ENCODE measurements at regions not wholly inside any gene's neighbourhood (a gene's known extent, or its start where the extent isn't known, plus 50 kb on each side); places are given as distances from the start of the nearest gene placed in this dataset.

DNA sequence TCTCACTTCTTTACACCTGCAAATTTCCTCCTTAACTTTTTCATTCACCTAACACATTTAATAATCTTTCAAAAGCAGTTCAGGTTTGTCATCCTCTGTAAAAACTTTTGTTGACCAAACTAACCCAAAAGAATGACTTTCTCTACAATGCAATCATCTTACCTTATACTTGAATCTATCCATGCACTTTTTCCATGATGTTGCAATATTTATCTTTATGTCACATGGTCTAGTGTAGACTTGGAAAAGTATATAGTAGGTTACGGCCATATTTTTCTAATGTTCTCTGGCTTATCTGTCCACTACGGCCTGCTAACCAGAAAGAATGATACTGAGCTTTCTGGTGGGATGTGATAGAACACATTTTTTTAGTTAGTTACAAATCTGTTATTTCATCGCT lies 431.0 kb upstream of the SOX9 start:
- no peaks in the 10 kb centered on the region for H3K9me3 ChIP-seq (ENCODE audit: low read depth)

DNA sequence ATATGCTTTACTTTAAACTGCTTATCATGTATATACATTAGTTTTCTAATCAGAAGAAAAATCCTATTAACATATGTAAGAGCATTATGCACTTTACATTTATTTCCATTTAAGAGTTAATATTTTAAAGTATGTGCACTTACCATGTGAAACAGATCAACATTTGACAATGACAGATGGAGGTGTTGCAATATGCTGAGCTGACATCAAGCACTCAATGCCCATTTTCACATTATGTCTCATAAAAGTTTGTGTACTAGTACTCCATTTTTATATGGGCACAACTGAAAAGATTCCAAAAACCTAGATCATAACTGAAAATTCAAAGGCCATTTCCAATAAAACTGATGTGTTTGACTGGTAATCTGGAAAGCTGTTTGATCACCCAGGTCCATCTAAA lies 420.9 kb upstream of the SOX9 start:
- Histone ChIP-seq H3K4me1 (ENCODE audit: insufficient read depth) (no peaks in the 10 kb centered on the region), H3K27ac (peak overlapping the region; percentile 12), H3K79me2 (no peaks in the 10 kb centered on the region), H3K36me3 (replicated peaks; ENCODE audit: insufficient read depth, low read depth) (no peaks in the 10 kb centered on the region), H3K4me2 (no peak overlapping the region), H3K9me3 (ENCODE audit: low read depth) (no peaks in the 10 kb centered on the region), H3K9me2 (replicated peaks; ENCODE audit: insufficient read depth) (no peaks in the 10 kb centered on the region), H3K4me3 (no peak overlapping the region), H3K27me3 (no peaks in the 10 kb centered on the region), H4K20me1 (ENCODE audit: insufficient read depth, poor library complexity, severe bottlenecking) (no peaks in the 10 kb centered on the region), H2AFZ (no peak overlapping the region)
- DNase-seq (ENCODE audit: low spot score) = no peak
- TF ChIP-seq EZH2 (IDR thresholded peaks at IDR 0.05; ENCODE audit: borderline replicate concordance) = no peak
- TF ChIP-seq, protein P1, sequence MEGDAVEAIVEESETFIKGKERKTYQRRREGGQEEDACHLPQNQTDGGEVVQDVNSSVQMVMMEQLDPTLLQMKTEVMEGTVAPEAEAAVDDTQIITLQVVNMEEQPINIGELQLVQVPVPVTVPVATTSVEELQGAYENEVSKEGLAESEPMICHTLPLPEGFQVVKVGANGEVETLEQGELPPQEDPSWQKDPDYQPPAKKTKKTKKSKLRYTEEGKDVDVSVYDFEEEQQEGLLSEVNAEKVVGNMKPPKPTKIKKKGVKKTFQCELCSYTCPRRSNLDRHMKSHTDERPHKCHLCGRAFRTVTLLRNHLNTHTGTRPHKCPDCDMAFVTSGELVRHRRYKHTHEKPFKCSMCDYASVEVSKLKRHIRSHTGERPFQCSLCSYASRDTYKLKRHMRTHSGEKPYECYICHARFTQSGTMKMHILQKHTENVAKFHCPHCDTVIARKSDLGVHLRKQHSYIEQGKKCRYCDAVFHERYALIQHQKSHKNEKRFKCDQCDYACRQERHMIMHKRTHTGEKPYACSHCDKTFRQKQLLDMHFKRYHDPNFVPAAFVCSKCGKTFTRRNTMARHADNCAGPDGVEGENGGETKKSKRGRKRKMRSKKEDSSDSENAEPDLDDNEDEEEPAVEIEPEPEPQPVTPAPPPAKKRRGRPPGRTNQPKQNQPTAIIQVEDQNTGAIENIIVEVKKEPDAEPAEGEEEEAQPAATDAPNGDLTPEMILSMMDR (IDR thresholded peaks at IDR 0.05; ENCODE audit: poor library complexity) = no peak
- no peak for TF ChIP-seq EZH2phosphoT487 (IDR thresholded peaks at IDR 0.05; ENCODE audit: low read depth, severe bottlenecking, unreplicated experiment)

More for the DNA sequence above, 431.0 kb upstream of the SOX9 start:
- Histone ChIP-seq H3K27ac (no peak overlapping the region), H3K36me3 (replicated peaks; ENCODE audit: insufficient read depth, low read depth) (no peaks in the 10 kb centered on the region), H4K20me1 (ENCODE audit: insufficient read depth, poor library complexity, severe bottlenecking) (no peaks in the 10 kb centered on the region), H3K4me1 (ENCODE audit: insufficient read depth) (no peaks in the 10 kb centered on the region), H3K4me2 (no peak overlapping the region), H3K79me2 (no peaks in the 10 kb centered on the region), H3K9me2 (replicated peaks; ENCODE audit: insufficient read depth) (no peaks in the 10 kb centered on the region), H3K27me3 (no peaks in the 10 kb centered on the region), H3K4me3 (no peak overlapping the region), H2AFZ (no peak overlapping the region)
- DNase-seq (ENCODE audit: low spot score) = no peak
- no peak for TF ChIP-seq EZH2phosphoT487 (IDR thresholded peaks at IDR 0.05; ENCODE audit: low read depth, severe bottlenecking, unreplicated experiment)
- no peak for TF ChIP-seq EZH2 (IDR thresholded peaks at IDR 0.05; ENCODE audit: borderline replicate concordance)
- TF ChIP-seq, protein P1 (IDR thresholded peaks at IDR 0.05; ENCODE audit: poor library complexity) = no peak
- WGBS (ENCODE audit: low lambda C conversion rate, missing lambda C conversion rate) = 83% methylated on average over 3 of the region's 3 CpGs

DNA sequence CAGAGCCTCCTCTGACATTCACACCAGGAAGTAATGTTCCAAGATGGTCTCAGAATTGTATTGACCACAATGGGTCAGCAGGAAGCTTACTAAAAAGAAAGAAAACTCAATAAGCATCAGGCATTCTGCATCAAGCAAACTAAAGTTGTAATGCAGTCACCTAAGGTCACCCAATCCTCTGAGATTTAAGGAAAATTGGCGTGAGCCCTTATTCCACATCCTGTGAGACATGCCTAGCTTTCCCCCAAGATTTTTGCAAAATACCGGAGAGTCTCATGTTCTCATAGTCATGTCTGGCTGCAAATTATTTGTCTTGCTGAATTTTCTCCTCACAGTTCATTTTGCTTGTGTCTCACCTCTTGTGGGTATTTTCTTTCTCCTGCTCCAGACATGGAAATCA lies 417.1 kb upstream of the SOX9 start:
- Histone ChIP-seq H3K27me3 (no peaks in the 10 kb centered on the region), H3K36me3 (replicated peaks; ENCODE audit: insufficient read depth, low read depth) (no peaks in the 10 kb centered on the region), H3K4me2 (no peak overlapping the region), H3K4me3 (no peak overlapping the region), H3K27ac (no peak overlapping the region), H4K20me1 (ENCODE audit: insufficient read depth, poor library complexity, severe bottlenecking) (no peaks in the 10 kb centered on the region), H2AFZ (no peak overlapping the region), H3K9me3 (ENCODE audit: low read depth) (no peaks in the 10 kb centered on the region), H3K79me2 (no peaks in the 10 kb centered on the region), H3K9me2 (replicated peaks; ENCODE audit: insufficient read depth) (no peaks in the 10 kb centered on the region), H3K4me1 (ENCODE audit: insufficient read depth) (no peaks in the 10 kb centered on the region)
- 94% methylated on average over 2 of the region's 2 CpGs for WGBS (ENCODE audit: low lambda C conversion rate, missing lambda C conversion rate)
- DNase-seq (ENCODE audit: low spot score) = no peak
- TF ChIP-seq, protein P1 (IDR thresholded peaks at IDR 0.05; ENCODE audit: poor library complexity) = no peak
- TF ChIP-seq EZH2phosphoT487 (IDR thresholded peaks at IDR 0.05; ENCODE audit: low read depth, severe bottlenecking, unreplicated experiment) = no peak

DNA sequence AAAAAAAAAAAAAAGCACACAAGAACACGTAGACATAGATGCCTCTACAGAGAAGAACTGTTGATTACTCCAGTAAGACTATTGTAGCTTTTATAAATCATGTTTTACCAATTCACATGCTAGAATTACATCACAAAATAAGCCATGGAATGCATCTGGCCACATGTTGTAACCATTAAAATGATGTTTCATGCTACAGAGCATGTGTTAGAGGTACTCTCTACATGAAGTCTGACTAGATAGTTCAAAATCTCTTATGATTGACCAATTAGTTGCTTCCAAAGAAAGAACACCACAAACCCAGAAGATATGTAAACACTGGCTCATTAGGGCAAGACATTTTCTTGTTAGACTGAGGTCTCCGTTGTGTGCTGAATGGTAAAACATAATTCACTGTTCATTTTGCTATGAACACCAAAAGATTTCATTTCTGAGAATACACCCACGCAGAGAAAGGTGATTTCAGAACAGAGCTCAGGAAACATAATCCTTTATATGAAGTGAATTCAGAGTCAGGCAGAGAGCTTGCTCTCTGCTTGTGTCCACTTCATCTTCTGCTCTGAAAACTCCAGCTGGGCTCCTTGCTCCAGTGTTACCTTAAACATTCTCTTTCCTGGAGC lies 411.4 kb upstream of the SOX9 start:
- no peaks in the 10 kb centered on the region for H3K9me2 ChIP-seq (replicated peaks; ENCODE audit: insufficient read depth)
- no peak overlapping the region for H3K4me3 ChIP-seq
- no peaks in the 10 kb centered on the region for H3K79me2 ChIP-seq
- TF ChIP-seq EZH2 (IDR thresholded peaks at IDR 0.05; ENCODE audit: borderline replicate concordance) (no peak), EZH2phosphoT487 (IDR thresholded peaks at IDR 0.05; ENCODE audit: low read depth, severe bottlenecking, unreplicated experiment) (no peak)
- TF ChIP-seq, protein P1 (IDR thresholded peaks at IDR 0.05; ENCODE audit: poor library complexity) = no peak
- H3K27me3 ChIP-seq = no peaks in the 10 kb centered on the region
- H4K20me1 ChIP-seq (ENCODE audit: insufficient read depth, poor library complexity, severe bottlenecking) = no peaks in the 10 kb centered on the region
- H3K4me1 ChIP-seq (ENCODE audit: insufficient read depth) = no peaks in the 10 kb centered on the region
- H3K9me3 ChIP-seq (ENCODE audit: low read depth) = no peaks in the 10 kb centered on the region
- no peak overlapping the region for H3K27ac ChIP-seq
- no peak overlapping the region for H3K4me2 ChIP-seq
- no peak overlapping the region for H2AFZ ChIP-seq
- no peaks in the 10 kb centered on the region for H3K36me3 ChIP-seq (replicated peaks; ENCODE audit: insufficient read depth, low read depth)
- WGBS (ENCODE audit: low lambda C conversion rate, missing lambda C conversion rate) = 69% methylated on average over 3 of the region's 3 CpGs
- no peak for DNase-seq (ENCODE audit: low spot score)

Measured in hepatocyte (in vitro differentiated cells).